Gastroesophageal sphincter (tissue), 3 donors: ENCODE measurements at regions not wholly inside any gene's neighbourhood (a gene's known extent, or its start where the extent isn't known, plus 50 kb on each side); places are given as distances from the start of the nearest gene placed in this dataset.

Experiments
- CTCF ChIP-seq, 4 experiments: fragments of 200-600 bp in 2 of 4; fragments of 450-650 bp in 2 of 4; sonication (generic) in 1 of 4; IDR thresholded peaks; one replicate each; pipeline ENCODE4 v1.5.1; 2017 to 2019; ENCODE audit warnings: antibody characterized with exemption in 4 of 4, mild to moderate bottlenecking in 2 of 4, moderate library complexity in 2 of 4
- EP300 ChIP-seq: sonication (generic); formaldehyde crosslinking; IDR thresholded peaks from one replicate; pipeline ENCODE4 v1.6.1; 2017; ENCODE audit warnings: antibody characterized with exemption, mild to moderate bottlenecking
- POLR2A ChIP-seq, 2 donors: fragments of 450-650 bp; IDR thresholded peaks; one replicate each; pipeline ENCODE4 v1.6.1; 2017; ENCODE audit warnings: antibody characterized with exemption in 2 of 2, mild to moderate bottlenecking in 2 of 2, moderate library complexity in 1 of 2
- POLR2AphosphoS5 ChIP-seq: sonication (generic); formaldehyde crosslinking; IDR thresholded peaks from one replicate; pipeline ENCODE4 v1.6.1; 2017; ENCODE audit warnings: antibody characterized with exemption

- TF ChIP-seq CTCF (IDR thresholded peaks at IDR 0.05) = no peak
- TF ChIP-seq POLR2AphosphoS5 = no peak
- TF ChIP-seq EP300 = no peak
- no peak for TF ChIP-seq POLR2A (IDR thresholded peaks at IDR 0.05)
Measured at GRCh38 chr5:131023498-131023865, 141.6 kb downstream of the HINT1 start.
